ENCODE measurements at regions not wholly inside any gene's neighbourhood (a gene's known extent, or its start where the extent isn't known, plus 50 kb on each side); places are given as distances from the start of the nearest gene placed in this dataset.

DNA sequence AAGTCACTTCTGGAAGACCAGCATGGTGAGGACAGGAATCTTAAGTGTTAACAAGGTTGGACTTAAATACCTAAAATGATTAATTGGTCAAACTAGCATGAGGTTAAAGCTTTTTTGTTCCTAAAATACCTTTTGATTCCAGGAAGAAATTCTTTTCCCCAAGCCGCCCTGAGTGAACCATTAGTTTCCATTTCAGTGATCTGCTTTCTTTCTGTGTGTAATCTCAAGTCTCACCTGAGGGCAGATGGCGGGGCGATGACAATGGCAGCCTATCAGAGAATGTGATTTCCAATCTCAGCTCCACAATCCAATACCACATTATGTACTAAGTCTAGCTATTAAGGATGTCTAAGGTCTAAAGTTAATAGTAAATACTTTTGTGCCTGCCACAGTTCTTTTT is 390.9 kb upstream of the SGCG start:
- no peaks in the 10 kb centered on the region for H3K9me3 Mint-ChIP-seq (ENCODE audit: insufficient read depth)
- no peaks in the 10 kb centered on the region for H4K20me1 ChIP-seq (ENCODE audit: control insufficient read depth, insufficient read depth, low read length, poor library complexity, severe bottlenecking)
- H3K79me2 ChIP-seq (ENCODE audit: control insufficient read depth, insufficient read depth, low read length): no peaks in the 10 kb centered on the region
- no peak for TF ChIP-seq EZH2 (IDR thresholded peaks at IDR 0.05; ENCODE audit: borderline replicate concordance, insufficient read depth, low read depth, low read length, poor library complexity, severe bottlenecking)
- TF ChIP-seq, protein P1, sequence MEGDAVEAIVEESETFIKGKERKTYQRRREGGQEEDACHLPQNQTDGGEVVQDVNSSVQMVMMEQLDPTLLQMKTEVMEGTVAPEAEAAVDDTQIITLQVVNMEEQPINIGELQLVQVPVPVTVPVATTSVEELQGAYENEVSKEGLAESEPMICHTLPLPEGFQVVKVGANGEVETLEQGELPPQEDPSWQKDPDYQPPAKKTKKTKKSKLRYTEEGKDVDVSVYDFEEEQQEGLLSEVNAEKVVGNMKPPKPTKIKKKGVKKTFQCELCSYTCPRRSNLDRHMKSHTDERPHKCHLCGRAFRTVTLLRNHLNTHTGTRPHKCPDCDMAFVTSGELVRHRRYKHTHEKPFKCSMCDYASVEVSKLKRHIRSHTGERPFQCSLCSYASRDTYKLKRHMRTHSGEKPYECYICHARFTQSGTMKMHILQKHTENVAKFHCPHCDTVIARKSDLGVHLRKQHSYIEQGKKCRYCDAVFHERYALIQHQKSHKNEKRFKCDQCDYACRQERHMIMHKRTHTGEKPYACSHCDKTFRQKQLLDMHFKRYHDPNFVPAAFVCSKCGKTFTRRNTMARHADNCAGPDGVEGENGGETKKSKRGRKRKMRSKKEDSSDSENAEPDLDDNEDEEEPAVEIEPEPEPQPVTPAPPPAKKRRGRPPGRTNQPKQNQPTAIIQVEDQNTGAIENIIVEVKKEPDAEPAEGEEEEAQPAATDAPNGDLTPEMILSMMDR (IDR thresholded peaks at IDR 0.05): no peak
- no peak overlapping the region for H3K4me3 Mint-ChIP-seq
- no peak overlapping the region for H3K27ac ChIP-seq (ENCODE audit: low read length in 2 of 2)
- no peaks in the 10 kb centered on the region for H3K4me1 Mint-ChIP-seq
- no peaks in the 10 kb centered on the region for H3K36me3 ChIP-seq (replicated peaks in 1 of 2; ENCODE audit: control extremely low read depth in 1 of 2, control insufficient read depth in 1 of 2, extremely low read depth in 1 of 2, insufficient read depth in 2 of 2, low read length in 1 of 2)
- ChIA-PET POLR2A (no interaction called here), CTCF (no interaction called here)
- H3K27me3 ChIP-seq (replicated peaks in 1 of 4; ENCODE audit: control extremely low read depth in 1 of 4, control insufficient read depth in 3 of 4, insufficient read depth in 4 of 4, low read length in 3 of 4): no peaks in the 10 kb centered on the region
- no peak overlapping the region for H3K4me3 ChIP-seq (ENCODE audit: control extremely low read depth in 1 of 5, extremely low read depth in 1 of 5, insufficient read depth in 1 of 5, low read depth in 2 of 5, low read length in 4 of 5)
- no peaks in the 10 kb centered on the region for H3K27me3 Mint-ChIP-seq
- no peak overlapping the region for H3K27ac Mint-ChIP-seq
- no peaks in the 10 kb centered on the region for H3K4me1 ChIP-seq (ENCODE audit: control insufficient read depth in 2 of 2, insufficient read depth in 2 of 2, low read length in 2 of 2)
- H3K9me3 ChIP-seq (ENCODE audit: control extremely low read depth in 1 of 3, control insufficient read depth in 2 of 3, insufficient read depth in 1 of 3, low read length in 2 of 3): no peaks in the 10 kb centered on the region
- intact Hi-C loops (cut with micrococcal nuclease): no loop called here
- H2AFZ ChIP-seq (ENCODE audit: insufficient read depth, low read depth, low read length, poor library complexity, severe bottlenecking): no peak overlapping the region
- DNase-seq (no peak), ATAC-seq (ENCODE audit: low read depth) (no peak)
- no peak overlapping the region for H3K9ac ChIP-seq (ENCODE audit: low read length)
- 63% methylated on average over 1 of the region's 3 CpGs for WGBS (ENCODE audit: insufficient coverage)
- no peak overlapping the region for H3K4me2 ChIP-seq (replicated peaks; ENCODE audit: low read depth, low read length, poor library complexity, severe bottlenecking)

DNA sequence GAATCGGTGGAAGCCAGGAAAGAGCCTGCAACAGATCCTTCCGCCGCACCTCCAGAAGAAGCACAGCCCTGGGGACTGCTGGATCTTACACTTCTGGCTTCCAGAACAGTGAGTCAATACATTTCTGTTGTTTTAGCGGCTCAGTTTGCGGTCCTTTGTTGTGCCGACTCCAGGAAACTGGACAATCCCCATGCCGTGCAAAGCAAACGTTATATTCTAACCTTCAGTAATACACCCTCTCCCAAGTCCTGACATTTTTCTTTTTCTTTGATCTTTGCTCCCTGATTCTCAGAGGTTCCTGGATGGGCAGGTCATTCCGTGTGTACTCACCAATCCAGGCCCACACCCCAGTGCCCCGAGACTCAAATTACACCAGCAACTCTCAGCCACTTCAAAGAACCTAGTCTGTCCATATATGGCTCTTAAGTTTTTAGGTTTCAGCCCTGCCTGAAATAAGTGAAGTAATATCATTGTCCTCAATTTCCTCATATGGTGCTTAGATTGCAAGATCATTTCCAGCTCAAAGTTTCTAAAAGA is 387.1 kb upstream of the SGCG start:
- Mint-ChIP-seq H3K27me3 (no peaks in the 10 kb centered on the region), H3K27ac (no peak overlapping the region), H3K4me3 (no peak overlapping the region), H3K9me3 (ENCODE audit: insufficient read depth) (no peaks in the 10 kb centered on the region), H3K4me1 (no peaks in the 10 kb centered on the region)
- WGBS (ENCODE audit: insufficient coverage): 92% methylated on average over 10 of the region's 10 CpGs
- no peak overlapping the region for H3K9ac ChIP-seq (ENCODE audit: low read length)
- ChIA-PET CTCF (interaction anchor here (1.5 kb wide), 1 partner anchor 1168 kb away, joined by 3 read pairs; no protein-coding TSS in a partner anchor), POLR2A (no interaction called here)
- ATAC-seq (ENCODE audit: low read depth): no peak
- intact Hi-C loops (cut with micrococcal nuclease): no loop called here
- H3K79me2 ChIP-seq (ENCODE audit: control insufficient read depth, insufficient read depth, low read length): no peaks in the 10 kb centered on the region
- H2AFZ ChIP-seq (ENCODE audit: insufficient read depth, low read depth, low read length, poor library complexity, severe bottlenecking): no peak overlapping the region
- no peaks in the 10 kb centered on the region for H4K20me1 ChIP-seq (ENCODE audit: control insufficient read depth, insufficient read depth, low read length, poor library complexity, severe bottlenecking)
- H3K27ac ChIP-seq (ENCODE audit: low read length in 2 of 2): no peak overlapping the region
- DNase-seq: no peak
- no peaks in the 10 kb centered on the region for H3K36me3 ChIP-seq (replicated peaks in 1 of 2; ENCODE audit: control extremely low read depth in 1 of 2, control insufficient read depth in 1 of 2, extremely low read depth in 1 of 2, insufficient read depth in 2 of 2, low read length in 1 of 2)
- H3K4me2 ChIP-seq (replicated peaks; ENCODE audit: low read depth, low read length, poor library complexity, severe bottlenecking): no peak overlapping the region
- no peaks in the 10 kb centered on the region for H3K4me1 ChIP-seq (ENCODE audit: control insufficient read depth in 2 of 2, insufficient read depth in 2 of 2, low read length in 2 of 2)
- TF ChIP-seq EZH2 (IDR thresholded peaks at IDR 0.05; ENCODE audit: borderline replicate concordance, insufficient read depth, low read depth, low read length, poor library complexity, severe bottlenecking): no peak
- TF ChIP-seq, protein P1 (IDR thresholded peaks at IDR 0.05): no peak
- H3K9me3 ChIP-seq (ENCODE audit: control extremely low read depth in 1 of 3, control insufficient read depth in 2 of 3, insufficient read depth in 1 of 3, low read length in 2 of 3): no peaks in the 10 kb centered on the region
- no peak overlapping the region for H3K4me3 ChIP-seq (ENCODE audit: control extremely low read depth in 1 of 5, extremely low read depth in 1 of 5, insufficient read depth in 1 of 5, low read depth in 2 of 5, low read length in 4 of 5)
- no peaks in the 10 kb centered on the region for H3K27me3 ChIP-seq (replicated peaks in 1 of 4; ENCODE audit: control extremely low read depth in 1 of 4, control insufficient read depth in 3 of 4, insufficient read depth in 4 of 4, low read length in 3 of 4)

Data from B cell (primary cell).